HCT116 (cell line): ENCODE measurements at regions not wholly inside any gene's neighbourhood (a gene's known extent, or its start where the extent isn't known, plus 50 kb on each side); places are given as distances from the start of the nearest gene placed in this dataset.

ENCODE experiments used
- ATAC-seq: fragments of 200-7000 bp; cut with Tn5 transposase; 2 replicates; pipeline ENCODE4 v1.9.1; 2020; ENCODE audit warnings: mild to moderate bottlenecking, moderate library complexity
- BruUV-seq: library from RNA; stranded (reverse); fragments of 400-500 nt; replicated peaks from 2 replicates; lab custom pipeline; 2021; lab: Mats Ljungman, UMichigan
- CTCF ChIA-PET: fragments of 300-600 bp; sonication (Branson Sonifier 250); formaldehyde crosslinking; loops from one replicate; lab custom pipeline; 2021; ENCODE audit warnings: antibody characterized with exemption; lab: Charles Lee
- POLR2A ChIA-PET: fragments of 300-600, 350-600 bp; sonication (Branson Sonifier 250); formaldehyde crosslinking; loops from one replicate; lab custom pipeline; 2021; ENCODE audit warnings: antibody characterized with exemption; lab: Charles Lee
- RAD21 ChIA-PET, 2 experiments: fragments of 300-600 bp; sonication (Branson Sonifier 250); formaldehyde crosslinking; loops; one replicate each; lab custom pipeline; 2023; ENCODE audit warnings: low total read pairs in 2 of 2; ENCODE audit not compliant: uncharacterized antibody in 2 of 2, unreplicated experiment in 2 of 2, low non-redundant PET in 1 of 2; lab: Charles Lee
- DNase-seq: peaks from one replicate; pipeline ENCODE4 v3.0.0-alpha.2; 2010; ENCODE audit warnings: low read depth, low spot score
- H2AFZ ChIP-seq: fragments of 200-600 bp; shearing (Covaris generic), sonication (generic); 2 replicates; pipeline ENCODE4 v1.6.1; 2017; ENCODE audit warnings: low read depth, mixed run types, mixed read lengths, antibody characterized with exemption, low read length; ENCODE audit not compliant: poor library complexity, severe bottlenecking
- H3K27ac ChIP-seq: 2 replicates; pipeline ENCODE4 v1.5.1; 2012; ENCODE audit warnings: low read depth, low read length
- H3K27me3 ChIP-seq: fragments of 200-600 bp; sonication (generic); 2 replicates; pipeline ENCODE4 v1.6.1; 2016; ENCODE audit warnings: mixed run types, low read length, mixed read lengths; ENCODE audit not compliant: insufficient read depth
- H3K36me3 ChIP-seq, 2 experiments: fragments of 200-500 bp in 1 of 2; fragments of 200-600 bp in 1 of 2; sonication (Bioruptor generic) in 1 of 2; sonication (generic) in 1 of 2; 2 replicates each; pipeline versions ENCODE4 v1.5.1 to v1.6.1; 2014 to 2016; ENCODE audit warnings: low read length in 2 of 2, inconsistent platforms in 1 of 2, mixed read lengths in 1 of 2, mixed run types in 1 of 2; ENCODE audit not compliant: insufficient read depth in 2 of 2, control insufficient read depth in 1 of 2
- H3K4me1 ChIP-seq, 2 experiments: fragments of 200-600 bp in 1 of 2; sonication (generic) in 1 of 2; 2 replicates each; pipeline versions ENCODE4 v1.5.1 to v1.6.1; 2012 to 2017; ENCODE audit warnings: low read length in 2 of 2, inconsistent platforms in 1 of 2, mild to moderate bottlenecking in 1 of 2, mixed read lengths in 1 of 2, mixed run types in 1 of 2, moderate library complexity in 1 of 2; ENCODE audit not compliant: insufficient read depth in 2 of 2, control insufficient read depth in 1 of 2
- H3K4me2 ChIP-seq: fragments of 200-600 bp; sonication (generic); 2 replicates; pipeline ENCODE4 v1.6.1; 2017; ENCODE audit warnings: mixed run types, low read length, mixed read lengths
- H3K4me3 ChIP-seq, 2 experiments: fragments of 200-600 bp in 1 of 2; sonication (generic) in 1 of 2; replicated peaks in 1 of 2; 2 replicates each; pipeline ENCODE4 v1.5.1; 2011 to 2016; ENCODE audit warnings: low read length in 2 of 2, control low read depth in 1 of 2, low read depth in 1 of 2, mild to moderate bottlenecking in 1 of 2, mixed read lengths in 1 of 2, mixed run types in 1 of 2
- H3K79me2 ChIP-seq: fragments of 200-600 bp; sonication (generic); 2 replicates; pipeline ENCODE4 v1.6.1; 2017; ENCODE audit warnings: mild to moderate bottlenecking, mixed run types, low read length, moderate library complexity, mixed read lengths; ENCODE audit not compliant: insufficient read depth
- H3K9ac ChIP-seq: fragments of 200-600 bp; sonication (generic); 2 replicates; pipeline ENCODE4 v1.6.1; 2016; ENCODE audit warnings: low read length, mixed read lengths
- H3K9me2 ChIP-seq: fragments of 200-600 bp; sonication (generic), shearing (Covaris generic); 2 replicates; pipeline ENCODE4 v1.6.1; 2017; ENCODE audit warnings: mixed run types, mild to moderate bottlenecking, moderate library complexity; ENCODE audit not compliant: insufficient read depth
- H3K9me3 ChIP-seq, 2 experiments: fragments of 200-500 bp in 1 of 2; fragments of 200-600 bp in 1 of 2; sonication (Bioruptor generic) in 1 of 2; sonication (generic) in 1 of 2; 2 replicates each; pipeline ENCODE4 v1.6.1; 2014 to 2017; ENCODE audit warnings: low read length in 2 of 2, mixed read lengths in 2 of 2, inconsistent platforms in 1 of 2, low read depth in 1 of 2, mild to moderate bottlenecking in 1 of 2, mixed run types in 1 of 2, moderate library complexity in 1 of 2; ENCODE audit not compliant: control insufficient read depth in 1 of 2, insufficient read depth in 1 of 2
- H4K20me1 ChIP-seq: fragments of 200-600 bp; sonication (generic), shearing (Covaris generic); 2 replicates; pipeline ENCODE4 v1.6.1; 2017; ENCODE audit warnings: mixed run types, mild to moderate bottlenecking, moderate library complexity; ENCODE audit not compliant: insufficient read depth
- CBX3 ChIP-seq: IDR thresholded peaks from 2 replicates; pipeline ENCODE4 v1.6.1; 2012; ENCODE audit warnings: low read depth
- CEBPB ChIP-seq: IDR thresholded peaks from 2 replicates; pipeline ENCODE4 v1.6.1; 2012; ENCODE audit warnings: low read depth
- ELF1 ChIP-seq: IDR thresholded peaks from 2 replicates; pipeline ENCODE4 v1.6.1; 2012; ENCODE audit warnings: low read depth, borderline replicate concordance
- EZH2 ChIP-seq: fragments of 200-600 bp; sonication (generic); IDR thresholded peaks from 2 replicates; pipeline ENCODE4 v1.6.1; 2017; ENCODE audit warnings: antibody characterized with exemption, mixed run types
- FOSL1 ChIP-seq: IDR thresholded peaks from 2 replicates; pipeline ENCODE4 v1.6.1; 2012; ENCODE audit warnings: low read depth
- POLR2AphosphoS5 ChIP-seq: IDR thresholded peaks from 2 replicates; pipeline ENCODE4 v1.6.1; 2011; ENCODE audit warnings: mild to moderate bottlenecking, low read depth, low read length, moderate library complexity
- SIN3A ChIP-seq: IDR thresholded peaks from 2 replicates; pipeline ENCODE4 v1.6.1; 2012; ENCODE audit warnings: low read depth
- SP1 ChIP-seq: IDR thresholded peaks from 2 replicates; pipeline ENCODE4 v1.6.1; 2012; ENCODE audit warnings: low read depth
- intact Hi-C: fragments of 100-400 bp; cut with micrococcal nuclease; formaldehyde crosslinking; loops from 2 replicates; pipeline ENCODE4 v1.10.0; 2022
- TF ChIP-seq, protein P1 (sequence below): IDR thresholded peaks from 2 replicates; pipeline ENCODE4 v1.6.1; 2012; ENCODE audit warnings: low read depth
- TF ChIP-seq, protein P2 (sequence below), 3 experiments: fragments of 200-600 bp in 1 of 3; sonication (generic) in 1 of 3; IDR thresholded peaks in 2 of 3; conservative IDR thresholded peaks in 1 of 3; 2 replicates each; pipeline ENCODE4 v1.5.1; 2012 to 2017; ENCODE audit warnings: low read depth in 2 of 3, low read length in 2 of 3, antibody characterized with exemption in 1 of 3, borderline replicate concordance in 1 of 3, control low read depth in 1 of 3, mild to moderate bottlenecking in 1 of 3, mixed read lengths in 1 of 3, mixed run types in 1 of 3, moderate library complexity in 1 of 3; ENCODE audit not compliant: insufficient read depth in 1 of 3
- TF ChIP-seq, protein P3 (sequence below): IDR thresholded peaks from 2 replicates; pipeline ENCODE4 v1.6.1; 2011; ENCODE audit warnings: mild to moderate bottlenecking, low read length, moderate library complexity; ENCODE audit not compliant: insufficient replicate concordance; ENCODE audit errors: extremely low read depth

DNA sequence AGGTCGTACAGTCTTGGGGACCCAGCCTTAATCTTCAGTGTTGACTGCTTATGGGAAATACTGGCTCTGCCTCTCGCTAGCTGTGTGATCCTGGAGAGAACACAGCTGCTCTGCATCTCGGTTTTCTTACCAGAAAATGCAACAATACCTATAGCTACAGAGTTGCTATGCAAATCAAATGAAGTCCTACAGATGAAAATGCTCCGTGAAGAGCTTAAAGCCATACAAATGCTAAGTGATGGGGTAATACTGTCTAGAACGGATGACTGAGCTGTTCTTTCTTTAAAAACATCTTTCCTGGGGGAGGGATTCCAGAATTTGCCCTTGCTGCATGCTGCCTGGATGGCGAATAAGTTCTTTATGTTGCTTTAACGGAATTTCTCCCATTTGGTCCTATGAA, 132.0 kb downstream of the ZBTB18 start:
- TF ChIP-seq, protein P1, sequence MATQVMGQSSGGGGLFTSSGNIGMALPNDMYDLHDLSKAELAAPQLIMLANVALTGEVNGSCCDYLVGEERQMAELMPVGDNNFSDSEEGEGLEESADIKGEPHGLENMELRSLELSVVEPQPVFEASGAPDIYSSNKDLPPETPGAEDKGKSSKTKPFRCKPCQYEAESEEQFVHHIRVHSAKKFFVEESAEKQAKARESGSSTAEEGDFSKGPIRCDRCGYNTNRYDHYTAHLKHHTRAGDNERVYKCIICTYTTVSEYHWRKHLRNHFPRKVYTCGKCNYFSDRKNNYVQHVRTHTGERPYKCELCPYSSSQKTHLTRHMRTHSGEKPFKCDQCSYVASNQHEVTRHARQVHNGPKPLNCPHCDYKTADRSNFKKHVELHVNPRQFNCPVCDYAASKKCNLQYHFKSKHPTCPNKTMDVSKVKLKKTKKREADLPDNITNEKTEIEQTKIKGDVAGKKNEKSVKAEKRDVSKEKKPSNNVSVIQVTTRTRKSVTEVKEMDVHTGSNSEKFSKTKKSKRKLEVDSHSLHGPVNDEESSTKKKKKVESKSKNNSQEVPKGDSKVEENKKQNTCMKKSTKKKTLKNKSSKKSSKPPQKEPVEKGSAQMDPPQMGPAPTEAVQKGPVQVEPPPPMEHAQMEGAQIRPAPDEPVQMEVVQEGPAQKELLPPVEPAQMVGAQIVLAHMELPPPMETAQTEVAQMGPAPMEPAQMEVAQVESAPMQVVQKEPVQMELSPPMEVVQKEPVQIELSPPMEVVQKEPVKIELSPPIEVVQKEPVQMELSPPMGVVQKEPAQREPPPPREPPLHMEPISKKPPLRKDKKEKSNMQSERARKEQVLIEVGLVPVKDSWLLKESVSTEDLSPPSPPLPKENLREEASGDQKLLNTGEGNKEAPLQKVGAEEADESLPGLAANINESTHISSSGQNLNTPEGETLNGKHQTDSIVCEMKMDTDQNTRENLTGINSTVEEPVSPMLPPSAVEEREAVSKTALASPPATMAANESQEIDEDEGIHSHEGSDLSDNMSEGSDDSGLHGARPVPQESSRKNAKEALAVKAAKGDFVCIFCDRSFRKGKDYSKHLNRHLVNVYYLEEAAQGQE = no peak
- TF ChIP-seq CEBPB = no peak
- TF ChIP-seq SIN3A = no peak
- TF ChIP-seq, protein P2, sequence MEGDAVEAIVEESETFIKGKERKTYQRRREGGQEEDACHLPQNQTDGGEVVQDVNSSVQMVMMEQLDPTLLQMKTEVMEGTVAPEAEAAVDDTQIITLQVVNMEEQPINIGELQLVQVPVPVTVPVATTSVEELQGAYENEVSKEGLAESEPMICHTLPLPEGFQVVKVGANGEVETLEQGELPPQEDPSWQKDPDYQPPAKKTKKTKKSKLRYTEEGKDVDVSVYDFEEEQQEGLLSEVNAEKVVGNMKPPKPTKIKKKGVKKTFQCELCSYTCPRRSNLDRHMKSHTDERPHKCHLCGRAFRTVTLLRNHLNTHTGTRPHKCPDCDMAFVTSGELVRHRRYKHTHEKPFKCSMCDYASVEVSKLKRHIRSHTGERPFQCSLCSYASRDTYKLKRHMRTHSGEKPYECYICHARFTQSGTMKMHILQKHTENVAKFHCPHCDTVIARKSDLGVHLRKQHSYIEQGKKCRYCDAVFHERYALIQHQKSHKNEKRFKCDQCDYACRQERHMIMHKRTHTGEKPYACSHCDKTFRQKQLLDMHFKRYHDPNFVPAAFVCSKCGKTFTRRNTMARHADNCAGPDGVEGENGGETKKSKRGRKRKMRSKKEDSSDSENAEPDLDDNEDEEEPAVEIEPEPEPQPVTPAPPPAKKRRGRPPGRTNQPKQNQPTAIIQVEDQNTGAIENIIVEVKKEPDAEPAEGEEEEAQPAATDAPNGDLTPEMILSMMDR (IDR thresholded peaks at IDR 0.05 in 2 of 3, conservative IDR thresholded peaks at IDR 0.05 in 1 of 3; ENCODE audit: borderline replicate concordance in 1 of 3, insufficient read depth in 1 of 3, low read depth in 2 of 3, low read length in 2 of 3) = no peak
- TF ChIP-seq FOSL1 = no peak
- TF ChIP-seq EZH2 = no peak
- no peak for TF ChIP-seq ELF1
- TF ChIP-seq CBX3 = no peak
- no peak for TF ChIP-seq POLR2AphosphoS5
- no peak for TF ChIP-seq SP1
- TF ChIP-seq, protein P3, sequence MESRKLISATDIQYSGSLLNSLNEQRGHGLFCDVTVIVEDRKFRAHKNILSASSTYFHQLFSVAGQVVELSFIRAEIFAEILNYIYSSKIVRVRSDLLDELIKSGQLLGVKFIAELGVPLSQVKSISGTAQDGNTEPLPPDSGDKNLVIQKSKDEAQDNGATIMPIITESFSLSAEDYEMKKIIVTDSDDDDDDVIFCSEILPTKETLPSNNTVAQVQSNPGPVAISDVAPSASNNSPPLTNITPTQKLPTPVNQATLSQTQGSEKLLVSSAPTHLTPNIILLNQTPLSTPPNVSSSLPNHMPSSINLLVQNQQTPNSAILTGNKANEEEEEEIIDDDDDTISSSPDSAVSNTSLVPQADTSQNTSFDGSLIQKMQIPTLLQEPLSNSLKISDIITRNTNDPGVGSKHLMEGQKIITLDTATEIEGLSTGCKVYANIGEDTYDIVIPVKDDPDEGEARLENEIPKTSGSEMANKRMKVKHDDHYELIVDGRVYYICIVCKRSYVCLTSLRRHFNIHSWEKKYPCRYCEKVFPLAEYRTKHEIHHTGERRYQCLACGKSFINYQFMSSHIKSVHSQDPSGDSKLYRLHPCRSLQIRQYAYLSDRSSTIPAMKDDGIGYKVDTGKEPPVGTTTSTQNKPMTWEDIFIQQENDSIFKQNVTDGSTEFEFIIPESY = no peak
- Histone ChIP-seq H3K4me3 (no peak overlapping the region), H2AFZ (no peak overlapping the region), H3K36me3 (no peaks in the 10 kb centered on the region), H3K79me2 (no peaks in the 10 kb centered on the region), H3K9me3 (no peaks in the 10 kb centered on the region), H3K4me2 (no peak overlapping the region), H3K4me1 (no peaks in the 10 kb centered on the region), H3K27me3 (no peaks in the 10 kb centered on the region), H4K20me1 (no peaks in the 10 kb centered on the region), H3K9ac (no peak overlapping the region), H3K27ac (no peak overlapping the region), H3K9me2 (no peaks in the 10 kb centered on the region)
- ChIA-PET CTCF (no interaction called here), RAD21 (no interaction called here), POLR2A (no interaction called here)
- BruUV-seq = no TSS peak
- DNase-seq = no peak
- ATAC-seq = no peak
- intact Hi-C loops = no loop called here
